Muscle layer of colon (tissue), 2 donors: ENCODE measurements at regions not wholly inside any gene's neighbourhood (a gene's known extent, or its start where the extent isn't known, plus 50 kb on each side); places are given as distances from the start of the nearest gene placed in this dataset.

ENCODE experiments used
- H3K27ac ChIP-seq: one replicate; pipeline ENCODE4 v1.7.0; 2013; ENCODE audit warnings: low read depth, mild to moderate bottlenecking, low read length, moderate library complexity
- H3K27me3 ChIP-seq, 2 donors: one replicate each; pipeline ENCODE4 v1.7.0; 2013; ENCODE audit warnings: low read length in 2 of 2, mild to moderate bottlenecking in 2 of 2; ENCODE audit not compliant: insufficient read depth in 2 of 2, control insufficient read depth in 1 of 2
- H3K36me3 ChIP-seq: one replicate; pipeline ENCODE4 v1.7.0; 2013; ENCODE audit warnings: mild to moderate bottlenecking, low read length; ENCODE audit not compliant: insufficient read depth
- H3K4me1 ChIP-seq: one replicate; pipeline ENCODE4 v1.7.0; 2013; ENCODE audit warnings: mild to moderate bottlenecking, low read length; ENCODE audit not compliant: insufficient read depth
- H3K4me3 ChIP-seq, 2 donors: one replicate each; pipeline ENCODE4 v1.7.0; 2013; ENCODE audit warnings: low read length in 2 of 2, low read depth in 1 of 2, mild to moderate bottlenecking in 1 of 2, moderate library complexity in 1 of 2
- H3K9ac ChIP-seq: one replicate; pipeline ENCODE4 v1.7.0; 2013; ENCODE audit warnings: low read length
- H3K9me3 ChIP-seq: one replicate; pipeline ENCODE4 v1.7.0; 2013; ENCODE audit warnings: mild to moderate bottlenecking, low read length
- donor health status: abdominal sarcoma.
- donor health status: Adenocarcinoma of cecum.

GRCh38 chr6:142562865-142563264 lies 261.1 kb downstream of the ADGRG6 start:
- Histone ChIP-seq H3K9ac (no peak overlapping the region), H3K27ac (no peak overlapping the region), H3K9me3 (no peaks in the 10 kb centered on the region), H3K4me1 (no peaks in the 10 kb centered on the region), H3K27me3 (no peaks in the 10 kb centered on the region), H3K4me3 (no peak overlapping the region), H3K36me3 (no peaks in the 10 kb centered on the region)

DNA sequence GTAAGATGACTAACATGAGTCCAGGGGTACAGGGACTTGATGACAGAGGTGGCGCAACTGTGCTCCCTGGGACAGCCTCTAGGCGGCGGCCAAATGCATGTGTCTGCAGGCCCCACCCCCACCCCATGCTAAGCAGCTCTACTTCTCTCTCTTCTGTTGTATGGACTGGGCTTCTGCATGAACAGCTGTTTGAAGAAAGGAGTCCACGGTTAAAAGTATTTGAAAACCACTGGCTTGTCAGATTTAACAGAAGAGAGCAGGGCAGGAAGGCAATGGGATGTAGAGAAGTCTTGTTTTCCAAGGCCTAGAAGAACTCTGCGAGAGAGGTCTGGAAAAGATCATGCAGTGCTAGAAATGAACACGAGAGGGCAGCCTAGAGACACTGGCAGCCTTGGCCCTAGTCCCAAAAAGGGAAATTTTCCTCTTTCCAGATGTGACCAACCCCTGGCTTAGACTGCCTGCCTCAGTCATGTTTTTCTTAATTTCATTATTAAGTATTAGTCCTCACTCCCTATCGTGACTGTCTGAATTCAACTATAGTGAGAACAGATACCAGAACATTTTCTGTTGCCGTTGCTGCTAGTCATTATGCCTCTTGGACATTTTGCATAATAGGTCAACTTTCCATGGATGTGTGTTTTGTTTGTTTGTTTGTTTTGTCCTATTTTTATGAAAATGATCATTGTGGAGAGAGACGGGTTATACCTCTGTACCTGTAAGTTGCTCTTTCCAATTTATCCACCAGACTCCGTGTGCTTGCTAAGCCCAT lies 265.0 kb downstream of the ADGRG6 start:
- Histone ChIP-seq H3K27ac (no peak overlapping the region), H3K9me3 (no peaks in the 10 kb centered on the region), H3K9ac (no peak overlapping the region), H3K36me3 (no peaks in the 10 kb centered on the region), H3K27me3 (no peaks in the 10 kb centered on the region), H3K4me3 (no peak overlapping the region), H3K4me1 (peaks cover 9% of the 10 kb centered on the region)

DNA sequence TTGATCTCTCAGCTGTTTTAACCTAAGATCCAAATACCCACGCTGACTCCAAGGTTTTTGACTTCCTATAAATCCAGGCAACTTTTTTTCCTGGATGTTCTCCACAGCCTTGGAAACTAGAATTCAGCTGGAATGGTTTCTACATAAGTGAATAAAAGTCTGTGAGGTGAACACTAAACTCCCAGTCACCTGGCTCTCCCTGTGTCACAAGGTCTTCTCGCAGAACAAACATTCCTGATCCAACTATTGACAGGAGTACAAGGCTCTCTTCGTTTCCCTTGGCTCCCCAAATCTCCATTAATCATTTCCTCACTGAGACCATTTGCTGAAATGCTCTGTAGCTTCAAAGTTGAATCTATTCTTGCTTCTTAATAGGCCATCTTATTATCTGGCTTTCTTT lies 265.7 kb downstream of the ADGRG6 start:
- H3K4me3 ChIP-seq = no peak overlapping the region
- peaks cover 9% of the 10 kb centered on the region for H3K4me1 ChIP-seq
- H3K27ac ChIP-seq = no peak overlapping the region
- H3K9ac ChIP-seq = no peak overlapping the region
- H3K27me3 ChIP-seq = no peaks in the 10 kb centered on the region
- no peaks in the 10 kb centered on the region for H3K9me3 ChIP-seq
- no peaks in the 10 kb centered on the region for H3K36me3 ChIP-seq

DNA sequence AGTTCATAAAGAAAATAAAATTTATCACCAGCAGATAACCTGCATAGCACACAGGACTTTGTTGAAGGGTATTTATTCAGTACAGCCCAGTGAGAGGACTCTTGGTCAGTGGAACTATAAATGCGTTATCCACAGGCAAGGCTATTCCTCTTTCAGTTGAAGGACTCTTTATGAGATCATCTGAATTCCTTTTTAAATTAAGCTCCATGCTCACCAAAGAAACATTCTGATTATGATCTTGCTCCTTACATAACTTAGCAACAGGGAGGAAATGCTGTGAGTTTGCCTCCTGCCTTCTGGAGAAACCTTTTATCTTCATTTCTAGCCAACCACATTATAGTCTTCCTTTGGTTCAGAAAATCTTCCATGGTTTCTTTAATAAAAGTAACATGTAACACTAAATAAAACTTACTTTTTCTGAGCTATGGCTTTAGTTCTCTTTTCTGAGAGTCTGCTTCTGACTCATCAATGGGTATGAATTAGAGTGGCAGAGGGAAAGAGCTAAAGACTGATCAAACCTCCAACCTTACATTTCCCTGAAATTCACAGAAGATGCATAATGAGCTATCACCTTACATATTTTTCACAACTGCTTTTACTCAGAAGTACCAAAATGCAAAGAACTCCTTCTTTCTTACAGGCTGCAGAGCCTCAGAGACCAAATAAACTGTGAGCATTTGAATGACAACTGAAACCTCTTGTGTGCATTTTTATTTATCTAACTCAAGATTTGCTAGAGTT lies 267.2 kb downstream of the ADGRG6 start:
- no peaks in the 10 kb centered on the region for H3K9me3 ChIP-seq
- H3K27me3 ChIP-seq = no peaks in the 10 kb centered on the region
- peaks cover 9% of the 10 kb centered on the region for H3K4me1 ChIP-seq
- no peaks in the 10 kb centered on the region for H3K36me3 ChIP-seq
- no peak overlapping the region for H3K4me3 ChIP-seq
- no peak overlapping the region for H3K27ac ChIP-seq
- H3K9ac ChIP-seq = no peak overlapping the region

- Histone ChIP-seq H3K9me3 (no peaks in the 10 kb centered on the region), H3K4me3 (no peak overlapping the region), H3K27ac (no peak overlapping the region), H3K27me3 (no peaks in the 10 kb centered on the region), H3K4me1 (peaks cover 9% of the 10 kb centered on the region), H3K36me3 (no peaks in the 10 kb centered on the region), H3K9ac (no peak overlapping the region)
Measured at GRCh38 chr6:142569676-142570075, 267.9 kb downstream of the ADGRG6 start.

DNA sequence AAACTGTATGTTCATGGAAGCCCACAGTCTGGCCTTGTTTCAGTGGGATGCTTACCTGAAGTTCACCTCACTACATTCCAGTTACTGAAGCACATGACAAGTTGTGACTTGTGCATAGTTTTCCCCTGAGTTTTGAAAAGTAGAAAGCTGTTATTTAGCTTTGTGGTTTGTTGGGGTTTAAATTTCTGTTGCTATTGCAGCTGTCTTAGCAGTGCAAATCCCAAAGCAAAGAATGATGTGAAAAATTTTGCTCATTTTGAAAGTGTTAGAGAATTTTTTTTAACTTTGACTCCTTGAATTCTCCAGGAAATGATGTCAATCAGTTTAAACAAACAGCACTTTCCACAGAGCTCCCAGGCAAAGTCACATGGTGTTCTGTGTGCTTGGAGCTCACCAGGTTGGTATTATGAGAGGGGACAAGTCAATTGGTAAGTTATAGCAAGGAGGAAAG lies 268.4 kb downstream of the ADGRG6 start:
- no peaks in the 10 kb centered on the region for H3K36me3 ChIP-seq
- no peak overlapping the region for H3K9ac ChIP-seq
- no peak overlapping the region for H3K4me3 ChIP-seq
- peaks cover 9% of the 10 kb centered on the region for H3K4me1 ChIP-seq
- H3K27ac ChIP-seq = no peak overlapping the region
- no peaks in the 10 kb centered on the region for H3K9me3 ChIP-seq
- no peaks in the 10 kb centered on the region for H3K27me3 ChIP-seq

DNA sequence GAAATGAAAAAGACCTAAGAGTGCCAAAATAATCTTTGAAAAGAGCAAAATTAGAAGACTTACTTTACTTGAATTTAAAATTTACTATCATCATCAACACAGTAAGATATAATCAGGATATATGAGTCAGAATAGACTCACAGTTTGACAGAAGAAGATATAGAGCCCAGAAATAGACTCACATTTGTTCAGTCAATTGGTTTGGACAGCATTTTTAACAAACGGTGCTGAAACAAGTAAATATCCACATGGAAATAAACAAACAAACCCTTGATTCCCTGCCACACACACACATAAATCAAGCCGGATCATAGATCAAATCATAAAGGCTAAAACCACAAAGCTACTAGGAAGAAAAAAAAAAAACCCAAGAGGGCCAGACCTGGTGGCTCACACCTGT lies 291.1 kb downstream of the ADGRG6 start:
- Histone ChIP-seq H3K4me1 (no peaks in the 10 kb centered on the region), H3K27ac (no peak overlapping the region), H3K9me3 (no peaks in the 10 kb centered on the region), H3K36me3 (no peaks in the 10 kb centered on the region), H3K4me3 (no peak overlapping the region), H3K27me3 (no peaks in the 10 kb centered on the region), H3K9ac (no peak overlapping the region)

DNA sequence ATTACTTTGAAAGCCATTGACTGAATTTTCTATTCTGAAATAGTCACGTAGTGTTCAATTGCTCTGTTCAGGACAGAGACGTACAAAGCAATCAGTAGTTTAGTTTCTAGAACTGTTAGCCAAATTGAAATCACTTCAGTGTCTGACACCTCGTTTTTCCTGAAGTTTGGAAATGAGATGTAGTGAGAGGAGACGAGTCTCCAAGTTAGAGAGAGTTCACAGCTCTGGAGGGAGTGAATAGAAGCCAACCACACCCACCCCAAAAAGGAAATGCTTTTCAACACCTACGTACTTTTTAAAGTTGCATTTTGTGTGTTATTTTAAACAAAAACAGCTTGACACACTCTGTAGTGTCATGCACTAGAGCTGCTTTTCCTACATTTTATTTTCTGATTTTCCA lies 296.0 kb downstream of the ADGRG6 start:
- Histone ChIP-seq H3K4me3 (no peak overlapping the region), H3K4me1 (no peaks in the 10 kb centered on the region), H3K36me3 (no peaks in the 10 kb centered on the region), H3K27ac (no peak overlapping the region), H3K27me3 (no peaks in the 10 kb centered on the region), H3K9me3 (no peaks in the 10 kb centered on the region), H3K9ac (no peak overlapping the region)

GRCh38 chr6:142601427-142601826 lies 299.6 kb downstream of the ADGRG6 start:
- no peaks in the 10 kb centered on the region for H3K27me3 ChIP-seq
- H3K9me3 ChIP-seq = no peaks in the 10 kb centered on the region
- no peaks in the 10 kb centered on the region for H3K36me3 ChIP-seq
- H3K9ac ChIP-seq = no peak overlapping the region
- H3K4me1 ChIP-seq = no peaks in the 10 kb centered on the region
- H3K4me3 ChIP-seq = no peak overlapping the region
- no peak overlapping the region for H3K27ac ChIP-seq

DNA sequence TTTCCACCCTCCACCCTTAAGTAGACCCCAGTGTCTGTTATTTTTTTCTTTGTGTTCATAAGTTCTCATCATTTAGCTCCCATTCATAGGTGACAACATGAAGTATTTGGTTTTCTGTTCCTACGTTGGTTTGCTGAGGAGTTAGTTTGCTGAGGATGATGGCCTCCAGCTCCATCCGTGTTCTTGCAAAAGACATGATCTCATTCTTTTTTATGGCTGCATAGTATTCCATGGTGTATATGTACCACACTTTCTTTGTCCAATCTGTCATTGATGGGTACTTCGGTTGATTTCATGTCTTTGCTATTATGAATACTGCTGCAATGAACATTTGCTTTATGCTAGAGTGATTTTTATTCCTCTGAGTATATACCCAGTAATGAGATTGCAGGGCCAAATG lies 301.2 kb downstream of the ADGRG6 start:
- no peaks in the 10 kb centered on the region for H3K4me1 ChIP-seq
- no peaks in the 10 kb centered on the region for H3K9me3 ChIP-seq
- no peak overlapping the region for H3K27ac ChIP-seq
- H3K27me3 ChIP-seq = no peaks in the 10 kb centered on the region
- no peak overlapping the region for H3K4me3 ChIP-seq
- no peak overlapping the region for H3K9ac ChIP-seq
- H3K36me3 ChIP-seq = no peaks in the 10 kb centered on the region

DNA sequence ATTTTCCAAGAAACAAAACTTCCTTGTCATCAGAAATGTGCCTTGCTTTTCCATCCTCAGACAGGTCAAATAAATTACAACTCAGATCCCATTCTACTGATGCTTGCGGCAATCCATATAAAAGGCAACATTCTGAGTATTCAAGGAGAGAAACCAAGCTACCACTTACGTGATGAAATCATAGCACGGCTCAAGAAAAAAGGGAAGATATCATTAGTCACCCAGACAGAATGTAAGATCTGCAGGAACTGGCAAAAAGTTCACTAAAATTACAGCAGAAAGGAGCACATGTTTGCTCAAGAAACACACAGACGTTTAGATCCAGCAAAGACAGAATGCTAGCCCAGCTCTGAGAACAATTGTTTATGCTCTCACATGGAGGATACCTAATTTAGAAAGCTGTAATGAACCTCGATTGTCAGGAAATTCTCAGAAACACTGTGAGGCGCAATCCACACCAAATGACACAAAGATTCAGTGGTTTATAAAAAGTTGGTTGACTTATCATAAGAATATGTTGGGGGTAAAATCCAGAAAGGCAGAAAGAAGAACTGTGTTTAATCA lies 304.2 kb downstream of the ADGRG6 start:
- no peaks in the 10 kb centered on the region for H3K9me3 ChIP-seq
- H3K4me3 ChIP-seq = no peak overlapping the region
- no peaks in the 10 kb centered on the region for H3K36me3 ChIP-seq
- H3K27me3 ChIP-seq = no peaks in the 10 kb centered on the region
- H3K9ac ChIP-seq = no peak overlapping the region
- H3K27ac ChIP-seq = no peak overlapping the region
- no peaks in the 10 kb centered on the region for H3K4me1 ChIP-seq
